Stimulated activated CD4-positive, alpha-beta T cell treated with anti-CD3 and anti-CD28 coated beads, Interleukin-15, amount 100 ng/mL, for 24 hours (primary cell): ENCODE measurements at regions not wholly inside any gene's neighbourhood (a gene's known extent, or its start where the extent isn't known, plus 50 kb on each side); places are given as distances from the start of the nearest gene placed in this dataset.

ENCODE experiments used
- DNase-seq: peaks from one replicate; pipeline ENCODE4 v3.0.0-alpha.2; 2020

DNA sequence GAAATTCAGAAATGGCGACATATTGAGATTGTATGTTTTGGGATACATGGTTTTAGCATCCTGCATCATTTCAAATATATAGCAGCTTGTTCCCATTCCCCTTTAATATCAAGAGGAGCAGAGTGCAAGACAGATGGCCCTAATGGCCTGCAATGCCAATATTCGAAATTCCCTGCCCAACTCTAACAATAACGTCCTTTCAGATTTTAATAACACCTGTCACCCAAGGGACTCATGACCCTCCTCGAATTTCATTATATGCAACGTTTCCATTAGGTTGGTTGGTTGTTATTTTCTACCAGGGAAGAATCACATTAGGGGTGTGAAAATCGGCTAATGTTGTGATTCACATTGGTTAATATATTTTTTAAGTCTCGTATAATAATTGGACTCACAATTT is 170.0 kb downstream of the TNFSF13B start:
- no peak for DNase-seq

DNA sequence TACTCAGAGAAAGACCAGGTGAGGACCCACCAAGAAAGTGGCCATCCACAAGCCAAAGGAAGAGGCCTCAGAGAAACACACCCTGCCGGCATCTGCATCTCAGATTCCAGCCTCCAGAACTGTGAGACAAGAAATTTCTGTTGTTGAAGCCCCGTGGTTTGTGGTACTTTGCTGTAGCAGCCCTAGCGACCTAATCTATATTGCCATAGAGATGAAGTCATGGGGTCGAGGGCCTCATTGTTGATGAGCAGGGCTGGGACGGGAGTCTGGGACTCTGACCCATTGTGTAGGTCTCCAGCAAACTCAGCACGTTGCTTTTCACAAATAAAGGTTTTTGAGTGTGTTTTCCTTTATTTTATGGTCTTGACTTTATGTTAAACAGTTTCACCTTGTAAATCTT is 174.9 kb downstream of the TNFSF13B start:
- no peak for DNase-seq

DNA sequence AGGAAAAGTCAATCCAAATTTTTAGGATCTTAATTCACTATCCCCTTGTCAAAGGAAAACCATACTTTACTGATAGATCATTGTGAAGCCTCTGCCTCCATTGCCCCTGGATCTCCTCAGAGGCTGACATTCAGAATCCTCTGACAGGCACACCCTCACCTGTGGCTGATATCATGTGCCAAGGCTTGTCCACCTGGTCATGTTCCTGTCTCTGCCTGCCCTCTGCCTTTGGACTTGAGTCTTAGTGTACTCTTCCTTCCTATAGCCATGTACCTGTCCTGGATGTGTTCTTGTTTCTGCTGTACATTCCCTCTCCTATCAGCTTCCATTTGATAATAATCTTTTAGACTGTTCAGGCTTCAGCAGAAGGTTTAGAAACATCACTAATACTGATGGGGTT is 179.4 kb downstream of the TNFSF13B start:
- DNase-seq = no peak

GRCh38 chr13:108451121-108451520 is 178.3 kb upstream of the MYO16 start:
- DNase-seq = no peak

- no peak for DNase-seq
These were observed 174.1 kb upstream of the MYO16 start for GRCh38 chr13:108455320-108455719.

DNA sequence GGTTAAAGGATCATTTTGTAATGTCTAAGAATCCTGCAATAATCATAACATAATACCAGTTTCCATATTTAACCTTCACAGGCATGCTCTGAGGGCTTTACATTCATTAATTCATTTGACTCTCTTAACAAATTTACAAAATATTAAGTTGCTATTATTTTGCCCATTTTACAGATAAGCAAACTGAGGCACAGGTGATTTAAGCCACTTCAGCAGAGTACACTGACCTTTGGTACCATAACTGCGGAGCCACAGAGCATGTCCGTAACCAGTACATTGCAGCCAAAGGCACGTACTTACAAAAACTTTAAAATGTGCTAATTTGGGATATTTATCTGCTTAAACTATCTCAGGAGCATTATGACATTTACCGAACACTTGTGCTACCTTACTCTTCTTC is 169.4 kb upstream of the MYO16 start:
- DNase-seq = no peak

DNA sequence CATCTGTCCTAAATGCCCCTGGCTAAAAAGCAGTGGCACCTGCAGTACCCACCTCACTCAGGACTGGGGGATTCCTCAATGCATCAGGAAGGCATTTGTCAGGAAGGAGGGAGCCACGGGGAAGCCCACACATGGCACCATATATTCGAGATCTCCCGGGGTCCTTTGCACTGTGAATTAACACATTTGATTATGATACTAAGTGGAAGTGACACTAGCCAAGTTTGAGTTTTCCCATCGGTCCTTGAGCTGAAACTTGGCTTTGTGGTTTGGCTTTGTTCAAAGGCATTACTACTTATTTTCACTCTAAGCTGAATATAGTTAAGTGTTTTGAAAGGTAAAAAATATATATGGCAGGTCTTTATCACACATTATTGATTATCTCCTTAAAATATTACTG is 168.7 kb upstream of the MYO16 start:
- no peak for DNase-seq

DNA sequence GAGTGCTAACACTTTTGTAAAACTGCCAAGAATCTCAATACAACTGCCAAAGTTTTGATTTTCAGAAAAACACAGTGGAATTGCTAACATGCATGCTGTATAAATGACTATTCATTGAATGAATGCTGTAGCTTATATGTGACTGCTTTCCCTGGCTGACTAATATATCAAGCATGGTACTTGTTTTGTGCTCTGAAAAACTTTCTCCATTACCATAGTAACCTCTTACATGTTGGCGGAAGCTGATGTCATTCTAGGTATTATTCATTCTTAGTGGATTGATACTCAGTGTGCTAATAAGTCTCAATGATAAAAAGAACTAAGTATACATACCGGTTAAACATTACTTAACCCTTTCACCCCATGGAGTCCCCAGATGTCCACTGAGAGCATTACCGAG is 166.1 kb upstream of the MYO16 start:
- DNase-seq = no peak

- no peak for DNase-seq
These were observed 158.5 kb upstream of the MYO16 start for GRCh38 chr13:108470921-108471320.

- no peak for DNase-seq
These were observed 154.2 kb upstream of the MYO16 start for GRCh38 chr13:108475181-108475580.

- no peak for DNase-seq
These were observed 152.0 kb upstream of the MYO16 start for GRCh38 chr13:108477376-108477775.

DNA sequence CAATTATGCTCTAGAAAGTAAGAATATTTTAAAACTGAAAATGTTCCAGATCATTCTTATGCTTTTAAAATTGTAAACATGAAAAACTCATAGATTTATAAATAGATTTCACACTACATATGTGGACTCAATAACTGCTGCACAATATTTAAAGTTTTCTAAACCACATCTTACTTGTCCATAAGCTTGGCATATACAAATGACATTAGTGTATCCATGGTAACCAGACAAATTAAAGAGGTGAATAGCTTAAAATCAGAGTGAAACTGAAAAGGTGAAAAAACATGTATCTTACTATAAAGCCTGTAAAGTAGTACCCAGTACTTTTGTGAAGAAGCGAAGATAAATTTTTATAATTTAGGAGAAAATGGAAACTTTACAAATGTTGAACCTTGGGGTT is 151.2 kb upstream of the MYO16 start:
- no peak for DNase-seq

DNA sequence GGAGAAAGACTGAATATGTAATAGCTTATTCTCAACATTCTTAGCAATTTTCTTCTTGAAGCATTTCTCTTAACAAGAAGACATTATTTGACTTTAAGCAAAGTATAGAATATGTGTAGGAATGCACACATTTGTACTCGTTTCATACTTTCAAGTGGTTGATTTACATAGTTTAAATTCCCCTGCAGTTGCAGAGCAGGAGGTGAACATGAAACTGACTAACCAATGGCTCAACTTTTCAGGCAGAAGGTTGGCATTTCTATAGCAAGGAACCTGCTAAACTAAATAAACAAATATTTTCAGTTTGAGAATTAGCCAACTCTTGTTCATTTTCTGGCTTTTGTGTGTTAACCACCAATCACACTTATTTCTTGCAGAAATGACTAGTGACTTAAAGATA is 145.4 kb upstream of the MYO16 start:
- no peak for DNase-seq

- DNase-seq = no peak
These were observed 143.3 kb upstream of the MYO16 start for GRCh38 chr13:108486096-108486495.

DNA sequence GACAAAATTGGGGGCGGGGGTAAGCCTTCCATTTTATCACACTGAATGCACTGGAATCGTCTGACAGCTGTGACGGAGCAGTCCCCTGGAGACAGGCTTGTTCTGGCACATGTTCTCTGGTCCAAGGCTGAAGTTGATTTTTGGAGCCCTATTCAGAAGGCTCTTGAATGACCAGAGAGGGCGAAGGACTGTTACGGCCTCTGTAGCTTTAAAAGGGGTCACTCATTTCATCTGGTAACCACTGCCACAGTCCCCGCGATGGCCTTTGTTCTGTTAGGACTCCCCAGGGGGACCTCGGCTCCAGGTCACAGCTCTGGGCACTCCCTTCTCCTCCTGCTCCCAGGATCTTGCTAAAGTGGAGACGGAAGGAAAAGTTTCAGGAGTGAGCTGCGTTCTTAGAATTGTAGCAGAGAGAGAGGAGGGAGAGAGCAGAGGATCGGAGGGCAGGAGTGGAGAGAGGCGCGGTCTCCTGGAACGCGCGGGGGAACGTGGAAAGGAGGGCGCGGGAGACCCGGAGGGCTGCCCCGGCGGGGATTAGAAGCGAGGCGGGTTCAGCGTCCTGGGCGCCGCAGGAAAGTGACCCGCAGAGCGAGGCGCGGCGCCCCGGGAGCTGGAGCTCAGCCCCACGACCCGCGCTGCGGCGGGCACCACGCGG is 134.3 kb upstream of the MYO16 start:
- no peak for DNase-seq

GRCh38 chr13:108495646-108496361 is 133.6 kb upstream of the MYO16 start:
- DNase-seq = peak; percentile 15

GRCh38 chr13:108496362-108497210 is 132.8 kb upstream of the MYO16 start:
- DNase-seq = no peak

GRCh38 chr13:108500711-108501110 is 128.7 kb upstream of the MYO16 start:
- DNase-seq = no peak

- DNase-seq = no peak
These were observed 121.1 kb upstream of the MYO16 start for GRCh38 chr13:108508263-108508662.

GRCh38 chr13:108525827-108526226 is 103.6 kb upstream of the MYO16 start:
- no peak for DNase-seq

DNA sequence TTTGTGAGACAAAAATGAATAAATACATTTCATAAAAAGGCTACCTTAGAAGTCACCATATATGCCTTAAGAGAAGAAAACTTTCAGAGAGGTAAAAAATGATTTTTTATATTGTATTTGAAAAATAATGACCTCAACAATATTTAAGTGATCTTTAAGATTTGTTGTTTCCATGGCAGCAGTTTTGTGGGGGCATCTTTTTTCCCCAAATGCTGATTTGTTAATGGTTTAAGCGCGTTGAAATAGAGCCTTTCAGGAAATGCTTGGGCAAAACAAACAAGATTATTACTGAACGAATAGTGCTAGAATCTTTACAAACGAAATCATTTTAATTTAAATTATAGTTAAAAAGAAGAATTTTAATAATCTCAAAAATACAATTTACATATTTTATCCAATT is 103.1 kb upstream of the MYO16 start:
- DNase-seq = no peak

GRCh38 chr13:108527844-108528243 is 101.6 kb upstream of the MYO16 start:
- no peak for DNase-seq

- no peak for DNase-seq
These were observed 101.1 kb upstream of the MYO16 start for GRCh38 chr13:108528303-108528702.

GRCh38 chr13:108533842-108534241 is 95.6 kb upstream of the MYO16 start:
- DNase-seq = no peak
